HG02870 (cell line): ENCODE measurements at regions not wholly inside any gene's neighbourhood (a gene's known extent, or its start where the extent isn't known, plus 50 kb on each side); places are given as distances from the start of the nearest gene placed in this dataset.
A peak's percentile ranks its signal among the peaks of the same experiment; 100 is the strongest.
"Not testable (repeated sequence)": the region's sequence is repeated elsewhere in the genome, so short reads cannot be mapped to it uniquely, and the experiment has no call there.

ENCODE experiments used
- ATAC-seq: cut with Tn5 transposase; IDR thresholded peaks from one replicate; pipeline ENCODE4 v1.9.1; 2021; ENCODE audit warnings: mild to moderate bottlenecking, moderate library complexity; ENCODE audit not compliant: unreplicated experiment

DNA sequence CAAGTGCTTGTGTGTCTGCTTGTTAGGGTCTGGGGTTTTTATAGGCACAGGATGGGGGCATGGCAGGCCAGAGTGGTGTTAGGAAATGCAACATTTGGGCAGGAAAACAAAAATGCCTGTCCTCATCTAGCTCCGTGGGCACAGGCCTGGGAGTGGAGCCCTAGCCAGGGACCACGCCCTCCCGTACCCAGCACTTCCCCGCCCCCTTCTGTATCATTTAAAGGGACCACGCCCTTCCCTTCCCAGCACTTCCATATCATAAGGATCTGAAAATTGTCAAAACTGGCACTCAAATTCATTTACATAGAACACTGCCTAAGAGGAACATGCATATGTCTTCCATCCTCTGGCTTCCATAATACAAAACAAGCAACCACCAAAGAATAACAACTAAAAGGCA lies 185.8 kb downstream of the B3GLCT start:
- ATAC-seq: no peak

DNA sequence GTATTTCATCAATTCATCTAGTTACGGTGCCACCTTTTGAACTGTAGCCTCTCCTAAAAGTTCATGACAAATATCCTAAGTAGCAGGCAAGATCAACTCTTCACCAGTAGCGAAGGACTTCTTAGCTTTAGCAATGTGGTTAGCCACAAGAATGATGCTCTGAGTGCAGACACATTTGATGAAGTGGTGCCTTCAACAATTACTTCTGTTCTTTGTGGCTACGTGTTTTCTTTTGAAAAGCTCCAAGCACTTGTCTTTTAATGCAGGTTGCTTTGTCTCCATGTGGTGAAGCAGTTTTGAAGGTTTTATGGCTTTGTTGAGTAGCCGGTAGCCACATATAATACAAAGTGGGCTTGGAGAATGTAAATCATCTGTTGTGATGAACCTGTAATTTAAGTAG lies 194.7 kb downstream of the B3GLCT start:
- no peak for ATAC-seq

DNA sequence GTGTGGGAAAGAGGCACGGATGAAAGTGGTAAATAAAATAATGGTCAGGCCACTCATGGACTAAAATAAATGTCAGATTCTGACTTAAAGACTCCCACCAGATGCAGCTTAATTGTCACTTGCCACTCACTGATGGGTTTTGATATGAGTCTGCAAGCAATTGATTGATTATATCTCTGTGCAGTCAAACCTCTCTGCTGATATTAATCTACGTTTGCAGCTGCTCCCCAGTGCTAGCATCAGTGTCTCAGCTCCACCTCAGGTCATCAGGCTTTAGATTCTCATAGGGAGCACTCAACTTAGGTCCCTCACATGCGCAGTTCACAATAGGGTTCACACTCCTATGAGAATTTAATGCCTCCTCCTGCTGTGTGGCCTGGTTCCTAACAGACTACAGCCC lies 195.3 kb downstream of the B3GLCT start:
- no peak for ATAC-seq

DNA sequence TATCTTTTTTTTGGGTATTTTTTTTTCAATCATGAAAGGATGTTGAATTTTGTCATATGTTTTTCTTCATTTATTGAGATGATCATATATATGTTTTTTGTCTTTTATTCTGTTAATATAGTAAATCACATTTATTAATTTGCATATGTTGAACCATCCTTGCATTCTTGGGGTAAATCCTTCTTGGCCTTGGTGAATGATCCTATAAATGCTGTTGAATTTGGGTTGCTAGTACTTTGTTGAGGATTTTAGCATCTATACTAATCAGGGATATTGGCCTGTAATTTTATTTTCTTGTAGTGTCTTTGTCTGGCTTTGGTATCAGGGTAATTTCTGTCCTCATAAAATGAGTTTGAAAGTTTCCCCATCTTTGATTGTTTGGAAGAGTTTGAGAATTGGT lies 199.9 kb downstream of the B3GLCT start:
- no peak for ATAC-seq

DNA sequence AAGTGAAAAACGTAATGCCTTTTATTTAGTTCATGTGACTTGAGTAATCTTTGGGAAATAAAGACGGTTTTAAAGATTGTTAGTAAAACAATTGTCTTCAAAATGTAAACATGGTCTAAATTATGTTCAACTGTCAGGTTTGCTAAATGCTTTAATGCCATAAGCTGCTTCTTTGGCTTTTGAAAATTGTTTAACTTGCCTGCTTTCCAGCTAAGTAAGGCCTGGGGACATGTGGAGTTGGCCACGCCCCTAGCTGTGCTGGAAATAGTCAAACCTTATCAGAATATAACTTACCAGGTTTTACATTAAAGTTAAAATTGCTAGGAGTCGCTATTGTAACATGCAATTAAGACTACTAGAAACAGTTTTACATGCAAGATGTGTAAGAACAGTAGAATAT lies 203.9 kb downstream of the B3GLCT start:
- ATAC-seq: not testable (repeated sequence)

DNA sequence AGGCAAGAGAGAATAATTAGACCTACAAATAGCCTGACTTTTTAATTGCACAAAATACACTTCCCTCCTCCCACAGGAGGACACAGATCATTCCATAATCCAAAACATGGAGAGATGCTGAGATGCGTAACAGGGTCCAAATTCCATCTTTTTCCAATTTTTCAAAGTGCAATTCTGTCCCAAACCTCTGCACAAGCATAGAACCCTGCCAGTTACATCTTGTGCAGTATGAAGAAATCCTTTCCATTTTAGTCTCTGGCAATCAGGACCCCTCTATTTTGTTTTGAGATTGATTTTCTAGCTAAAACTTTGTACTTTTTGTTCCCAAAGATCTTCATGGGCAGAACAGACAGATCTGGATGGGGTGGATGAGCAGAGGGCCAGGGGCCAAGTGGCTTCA lies 209.2 kb downstream of the B3GLCT start:
- ATAC-seq: no peak

DNA sequence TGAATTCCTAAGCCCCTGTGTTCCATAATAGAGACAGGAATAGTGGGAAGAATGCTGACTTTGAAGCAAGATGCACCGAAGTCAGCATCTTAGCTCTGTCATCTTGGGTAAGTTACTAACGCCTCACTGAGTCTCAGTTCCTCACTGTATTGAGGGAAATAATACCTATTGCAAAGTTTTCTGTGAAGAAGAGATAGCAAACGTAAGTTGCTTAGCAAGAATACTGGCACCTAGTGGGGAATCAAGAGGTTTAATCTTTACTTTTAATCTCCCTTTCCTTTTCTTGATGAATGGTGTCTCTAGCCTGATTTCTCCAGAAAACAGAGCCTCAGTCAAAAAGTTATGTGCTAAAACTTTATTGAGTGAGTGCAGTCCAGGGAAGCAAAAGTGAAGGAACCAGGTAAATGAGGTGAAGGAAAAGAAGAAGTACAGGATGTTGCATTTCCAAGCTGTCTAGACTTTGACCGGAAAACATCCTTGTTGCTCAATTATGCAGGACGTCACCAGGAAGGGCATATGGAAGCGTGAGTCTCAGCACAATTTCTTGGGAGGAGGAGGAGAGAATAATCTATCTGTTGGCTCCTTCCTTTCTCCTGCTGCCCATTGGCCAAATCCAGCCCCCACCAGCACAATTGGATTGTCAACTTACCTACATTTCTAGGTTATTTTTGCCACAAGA lies 210.0 kb downstream of the B3GLCT start:
- no peak for ATAC-seq

DNA sequence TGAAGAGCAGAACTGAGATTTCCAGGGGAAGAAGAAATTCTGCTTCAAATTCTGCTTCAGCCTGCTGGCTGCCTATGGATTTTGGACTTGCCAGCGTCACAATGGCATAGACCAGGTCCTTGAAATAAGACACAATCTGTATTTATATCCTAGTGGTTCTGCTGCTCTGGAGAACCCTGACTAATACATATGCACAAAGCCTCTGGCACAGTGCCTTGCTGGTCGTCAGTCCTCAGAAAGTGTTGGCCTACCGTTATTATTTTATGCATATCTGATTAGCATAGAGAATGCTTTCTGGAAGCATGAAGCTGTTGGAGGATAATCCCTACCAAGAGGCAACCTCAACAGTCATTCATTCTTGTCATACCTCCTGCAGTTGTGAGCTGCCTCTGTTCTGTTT lies 213.7 kb downstream of the B3GLCT start:
- ATAC-seq: no peak

DNA sequence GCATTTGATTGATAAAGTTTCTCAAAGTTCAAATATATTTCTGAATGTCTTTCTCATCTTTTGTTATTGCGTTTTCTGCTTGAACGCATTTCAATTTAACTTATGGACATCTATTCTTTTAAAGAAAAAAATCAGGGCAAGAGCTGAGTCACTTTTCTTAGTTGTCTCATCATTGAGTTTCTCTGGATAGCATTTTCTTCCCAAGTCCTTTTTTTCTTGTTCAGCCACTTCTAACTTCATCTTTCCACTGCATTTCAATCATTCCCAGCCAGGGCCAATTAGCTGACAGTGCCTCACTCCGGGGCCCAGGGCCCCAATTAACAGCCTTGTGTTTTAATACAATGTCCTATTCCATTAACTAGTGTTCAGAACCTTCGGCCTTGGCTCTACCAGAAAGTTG lies 216.3 kb downstream of the B3GLCT start:
- no peak for ATAC-seq

DNA sequence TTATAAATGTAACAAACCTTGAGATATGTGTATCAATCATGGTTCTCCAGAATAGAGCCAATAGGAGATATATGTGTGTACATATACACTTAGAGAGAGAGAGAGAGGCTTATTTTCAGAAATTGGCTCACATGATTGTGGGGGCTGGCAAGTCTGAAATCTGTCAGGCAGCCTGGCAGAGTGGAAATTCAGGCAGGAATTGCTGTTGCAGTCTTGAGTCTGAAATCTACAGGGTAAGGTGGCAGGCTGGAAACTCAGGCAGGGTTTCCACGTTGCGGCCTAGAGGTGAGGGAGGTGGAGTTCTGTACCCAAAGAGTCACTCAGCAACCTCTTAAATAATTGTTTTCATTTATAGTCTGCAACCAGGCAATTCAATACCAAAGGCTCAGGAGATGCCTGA lies 218.4 kb downstream of the B3GLCT start:
- ATAC-seq: no peak

DNA sequence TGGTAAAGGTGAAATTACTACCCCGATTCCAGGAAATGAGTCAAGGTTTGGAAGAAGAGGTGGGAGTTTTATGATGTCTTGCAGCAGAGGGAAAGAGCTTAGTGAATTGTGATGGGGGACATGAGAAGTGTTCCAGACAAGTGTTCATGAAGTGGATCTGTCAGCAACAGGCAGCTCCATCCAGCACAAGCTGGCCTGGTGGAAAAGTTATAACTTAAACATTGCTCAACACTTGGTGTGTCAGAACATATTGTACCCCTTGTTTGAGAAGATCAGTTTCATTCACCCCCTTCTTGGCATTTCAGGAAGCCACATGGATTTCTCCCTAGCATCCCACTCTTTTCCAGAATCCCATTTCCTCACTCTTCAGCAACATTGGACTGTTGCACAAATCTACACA lies 222.0 kb downstream of the B3GLCT start:
- no peak for ATAC-seq

DNA sequence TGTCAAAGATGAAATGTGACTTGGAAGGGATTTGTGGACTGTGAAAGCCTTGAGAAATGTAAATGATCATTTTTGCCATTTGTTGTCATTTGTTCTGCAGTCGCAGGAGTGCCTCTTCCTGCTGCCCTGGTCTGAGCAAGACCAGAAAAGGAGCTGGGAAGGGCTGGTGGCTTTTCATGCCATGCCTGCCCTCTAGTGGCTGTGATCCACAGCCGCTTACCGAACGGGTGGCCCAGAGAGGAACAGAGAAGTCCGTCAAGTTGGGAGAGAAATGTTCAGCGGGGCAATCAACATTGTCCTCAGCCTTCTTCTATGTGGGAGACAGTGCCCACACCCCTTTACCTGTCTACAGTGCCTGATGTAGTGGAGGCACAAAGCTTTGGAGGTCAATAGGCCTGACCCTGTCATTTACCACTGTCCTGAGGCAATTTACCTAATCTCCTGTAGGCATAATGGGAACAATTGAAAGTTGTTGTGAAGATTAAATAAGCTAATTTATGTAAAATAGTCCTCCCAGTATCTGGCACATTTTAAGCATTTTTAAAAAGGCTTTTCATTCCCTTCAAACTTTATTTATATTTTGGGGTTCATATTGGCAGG lies 224.5 kb downstream of the B3GLCT start:
- peak; percentile 91 for ATAC-seq

DNA sequence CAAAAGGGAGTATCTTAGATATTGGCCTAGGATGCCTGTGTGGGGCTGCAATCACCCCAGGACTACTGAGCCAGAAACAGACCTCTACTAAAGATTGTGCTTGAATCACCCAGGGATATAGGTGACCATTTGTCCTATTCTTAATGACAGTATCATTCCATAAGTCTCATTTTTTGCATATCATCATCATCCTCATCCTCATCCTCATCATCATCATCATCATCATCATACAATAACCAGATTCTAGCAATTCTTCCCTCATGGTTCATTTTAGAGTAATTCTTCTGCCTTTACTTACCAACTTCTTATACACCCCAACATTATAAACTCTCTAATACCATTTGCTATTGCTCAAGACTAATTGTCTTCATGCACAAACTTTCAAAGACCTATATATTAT lies 226.6 kb downstream of the B3GLCT start:
- ATAC-seq: no peak

DNA sequence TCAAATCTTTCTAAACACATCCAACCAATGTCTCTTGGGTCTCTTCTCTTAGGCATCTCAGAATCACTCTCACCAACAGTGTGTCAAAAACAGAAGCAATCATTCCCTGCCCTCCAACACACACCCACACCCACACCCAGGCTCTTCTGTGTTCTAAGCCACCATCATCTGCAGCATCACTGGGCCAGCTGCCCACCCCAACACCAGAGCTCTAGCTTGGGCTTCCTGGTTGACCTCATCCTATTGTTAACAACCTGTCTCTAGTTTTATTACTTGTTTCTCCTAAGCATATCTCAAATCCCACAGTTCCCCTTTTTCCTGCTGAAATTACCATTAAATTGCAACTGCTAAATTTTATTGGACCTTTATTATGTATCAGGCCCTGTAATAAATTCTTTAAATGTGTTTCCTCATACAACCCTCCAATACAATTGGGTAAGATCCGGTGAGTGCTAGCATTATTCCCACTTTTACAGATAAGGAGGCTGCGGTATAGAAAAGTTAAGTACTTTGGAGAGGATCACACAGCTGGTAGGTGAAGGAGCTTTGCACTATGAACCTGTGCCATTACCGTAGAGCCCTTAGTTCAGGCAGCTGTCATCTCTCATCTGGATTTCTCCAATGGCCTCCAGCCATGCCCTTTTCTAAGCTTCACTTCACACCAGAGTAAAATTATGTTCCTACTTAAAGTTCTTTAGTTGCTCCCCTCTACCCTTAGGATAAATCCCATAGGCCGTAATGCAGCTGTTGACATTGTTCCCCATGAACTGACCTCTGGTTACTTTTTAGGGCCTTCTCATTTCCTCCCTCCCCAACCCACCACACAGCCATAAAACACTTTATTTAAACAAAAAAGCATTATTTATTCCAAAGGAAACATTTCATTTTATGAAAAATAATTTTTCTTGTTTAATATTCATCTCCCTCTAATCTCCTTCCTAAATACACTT lies 227.7 kb downstream of the B3GLCT start:
- no peak for ATAC-seq

DNA sequence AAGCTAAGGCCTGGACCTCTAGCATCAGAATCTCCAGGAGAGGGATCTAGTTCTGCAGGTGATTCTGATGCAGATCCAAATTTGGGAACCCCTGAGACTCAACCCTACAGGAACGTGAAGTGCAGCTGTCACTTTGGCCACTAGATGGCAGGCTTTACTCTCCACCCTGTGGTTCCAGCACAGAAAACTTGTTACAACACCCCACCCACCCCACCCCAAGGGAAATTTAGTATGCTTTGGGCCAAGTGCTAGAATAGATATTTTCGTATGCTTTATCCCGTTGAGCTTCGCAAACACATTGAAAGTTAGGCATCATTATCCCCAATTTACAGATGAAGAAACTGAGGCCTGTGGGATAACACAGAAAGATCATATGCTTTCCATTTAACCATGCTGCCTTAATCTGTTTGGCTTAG lies 232.0 kb downstream of the B3GLCT start:
- peak; percentile 50 for ATAC-seq

DNA sequence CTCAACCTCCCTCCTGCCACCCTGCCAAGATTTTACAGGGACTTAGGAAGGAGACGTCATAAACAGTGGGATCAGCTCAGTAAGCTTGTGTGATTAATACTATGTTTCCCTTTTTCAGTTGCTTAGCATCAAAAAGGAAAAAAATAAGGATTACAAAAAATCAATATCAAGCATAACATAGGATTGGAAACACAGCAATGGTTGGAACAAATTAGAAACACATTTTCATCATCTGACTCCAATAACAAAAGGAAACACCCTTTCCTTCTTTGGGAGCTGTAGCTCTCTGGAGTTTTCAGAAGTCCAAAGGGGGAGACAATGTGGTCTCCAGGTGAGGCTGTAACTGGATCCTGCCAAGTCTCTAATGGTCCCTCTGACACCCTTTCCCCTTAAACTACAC lies 233.4 kb downstream of the B3GLCT start:
- no peak for ATAC-seq

DNA sequence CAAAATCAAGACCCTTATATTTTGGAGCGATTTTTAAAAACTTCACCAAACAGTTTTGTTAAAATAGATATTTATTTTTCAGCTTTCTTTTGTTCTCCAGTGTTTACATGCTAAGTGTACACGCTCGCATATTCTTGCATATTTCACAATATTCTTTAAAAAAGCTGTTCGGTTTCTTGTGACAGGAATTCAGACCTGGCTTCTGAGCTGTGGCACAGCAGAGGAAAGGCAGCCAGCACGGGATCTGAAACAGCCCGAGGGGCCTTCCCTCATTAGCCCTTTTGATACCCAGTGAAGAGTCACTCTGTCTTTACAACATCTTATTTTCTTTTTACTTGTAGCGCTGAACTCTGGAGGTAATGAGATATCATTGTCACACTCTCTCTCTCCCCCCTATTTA lies 234.0 kb downstream of the B3GLCT start:
- no peak for ATAC-seq

DNA sequence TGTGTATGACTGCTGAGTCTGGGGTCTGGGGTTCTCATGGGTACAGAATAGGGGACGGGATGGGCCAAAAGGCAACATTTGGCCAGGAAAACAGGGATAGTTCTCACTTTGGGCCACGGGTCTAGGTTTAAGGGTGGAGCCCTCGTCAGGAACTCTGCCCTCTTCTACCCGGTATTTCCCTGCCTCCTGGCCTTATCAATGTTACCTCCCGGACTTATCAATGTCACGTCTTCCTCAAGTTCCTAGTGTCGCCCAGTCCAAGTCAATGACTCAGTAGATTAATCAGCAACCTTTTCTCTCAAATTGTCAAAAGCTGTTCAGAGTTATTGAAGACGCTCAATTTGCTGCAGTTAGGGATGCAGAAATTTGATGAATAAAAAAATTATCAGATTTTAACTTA lies 234.8 kb downstream of the B3GLCT start:
- ATAC-seq: no peak

DNA sequence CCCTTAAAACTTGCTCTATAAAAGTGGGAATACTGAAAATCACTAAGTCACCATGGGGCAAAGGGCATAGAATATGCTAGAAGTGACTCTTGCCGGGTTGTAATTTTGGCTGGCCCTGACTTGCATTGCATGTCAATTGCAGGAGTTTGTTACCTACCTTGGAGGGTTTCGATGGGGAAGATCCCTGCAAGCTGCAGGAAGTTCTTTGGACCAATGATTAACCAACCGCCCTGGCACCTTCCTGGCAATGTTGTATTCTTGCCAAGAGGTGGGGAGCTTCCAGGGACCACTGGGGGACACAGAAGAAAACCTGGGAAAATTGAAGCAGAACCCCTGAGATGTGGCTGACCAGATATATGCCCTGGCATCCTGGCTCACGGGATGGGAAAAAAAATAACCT lies 235.8 kb downstream of the B3GLCT start:
- no peak for ATAC-seq

DNA sequence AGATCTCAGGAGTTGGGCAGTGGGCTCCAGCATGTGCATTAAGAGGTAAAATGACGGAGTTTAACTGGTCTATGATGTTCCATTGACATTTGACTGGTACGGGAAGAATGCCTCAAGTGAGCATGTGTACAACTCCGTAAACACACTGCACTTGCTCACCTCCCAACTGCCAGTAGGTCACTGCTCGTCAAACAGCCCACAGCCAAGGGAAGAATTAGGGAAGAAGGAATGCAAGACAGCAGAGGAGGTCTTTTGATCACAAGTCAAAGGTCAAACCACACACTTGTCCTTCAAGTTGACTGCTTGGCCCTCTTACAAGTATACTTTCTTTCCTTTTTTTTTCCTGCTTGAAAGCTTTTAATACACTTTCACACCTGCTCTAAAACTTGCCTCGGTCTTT lies 236.7 kb downstream of the B3GLCT start:
- ATAC-seq: no peak

DNA sequence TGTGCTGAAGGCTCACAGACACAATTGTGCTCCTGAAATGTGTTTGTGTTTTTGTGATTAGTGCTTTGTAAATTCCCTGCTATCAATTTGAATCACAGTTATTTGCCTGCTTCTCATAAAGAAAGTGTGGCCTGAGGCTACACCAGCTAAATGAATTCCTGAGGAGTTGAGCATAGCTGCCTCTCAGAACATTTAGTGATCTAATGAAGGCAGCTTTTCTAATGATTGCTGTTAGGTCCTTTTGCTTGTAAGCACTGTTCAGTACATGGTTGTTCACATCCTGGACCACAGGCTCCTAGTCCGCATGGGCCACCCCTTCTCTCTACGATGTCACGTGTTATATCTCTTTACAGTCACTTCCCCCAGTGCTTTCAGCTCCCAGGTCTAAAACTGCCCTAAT lies 238.2 kb downstream of the B3GLCT start:
- no peak for ATAC-seq

DNA sequence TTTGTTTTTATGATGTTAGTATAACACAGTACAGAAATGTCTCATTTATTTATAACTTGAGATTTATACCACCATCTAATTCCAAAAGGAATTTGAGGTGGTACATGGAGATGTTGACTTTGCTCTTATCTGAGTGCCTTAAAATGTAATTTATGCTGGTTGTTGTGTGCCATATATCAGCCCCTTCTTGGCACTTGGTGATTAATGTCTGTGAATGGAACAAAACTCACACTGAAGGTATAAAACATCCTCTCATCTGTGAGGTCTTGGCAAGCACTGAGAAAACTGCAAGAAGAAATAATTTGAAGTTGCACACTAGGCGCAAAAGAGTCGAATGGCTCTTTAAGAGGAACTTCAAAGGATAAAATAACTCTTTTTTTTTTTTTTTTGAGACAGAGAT lies 240.4 kb downstream of the B3GLCT start:
- no peak for ATAC-seq
